ENCODE measurements at regions not wholly inside any gene's neighbourhood (a gene's known extent, or its start where the extent isn't known, plus 50 kb on each side); places are given as distances from the start of the nearest gene placed in this dataset.

- no peak for TF ChIP-seq CTCF (IDR thresholded peaks at IDR 0.05; ENCODE audit: low read length)
- TF ChIP-seq EZH2 (optimal IDR thresholded peaks at IDR 0.05; ENCODE audit: low read depth, low read length) = no peak
- no peak for TF ChIP-seq EZH2phosphoT487 (IDR thresholded peaks at IDR 0.05; ENCODE audit: low read length)
These were observed 50.4 kb upstream of the SERTAD2 start for GRCh38 chr2:64704161-64704560.

All from MM.1S (cell line).